ENCODE measurements at regions not wholly inside any gene's neighbourhood (a gene's known extent, or its start where the extent isn't known, plus 50 kb on each side); places are given as distances from the start of the nearest gene placed in this dataset.

GRCh38 chr22:34808618-34809017 is 257.3 kb upstream of the ISX start:
- H3K4me1 ChIP-seq (ENCODE audit: control insufficient read depth in 4 of 4, insufficient read depth in 4 of 4, low read length in 3 of 4) = no peaks in the 10 kb centered on the region
- no peak for TF ChIP-seq JUND (IDR thresholded peaks at IDR 0.05)
- TF ChIP-seq TAF1 (conservative IDR thresholded peaks at IDR 0.05) = no peak
- no peak for TF ChIP-seq ATF3 (IDR thresholded peaks at IDR 0.05)
- TF ChIP-seq YY1 (IDR thresholded peaks at IDR 0.05) = no peak
- TF ChIP-seq RAD21 (IDR thresholded peaks at IDR 0.05) = no peak
- TF ChIP-seq RXRA (IDR thresholded peaks at IDR 0.05) = no peak
- no peak for TF ChIP-seq REST (IDR thresholded peaks at IDR 0.05)
- TF ChIP-seq, protein P1, sequence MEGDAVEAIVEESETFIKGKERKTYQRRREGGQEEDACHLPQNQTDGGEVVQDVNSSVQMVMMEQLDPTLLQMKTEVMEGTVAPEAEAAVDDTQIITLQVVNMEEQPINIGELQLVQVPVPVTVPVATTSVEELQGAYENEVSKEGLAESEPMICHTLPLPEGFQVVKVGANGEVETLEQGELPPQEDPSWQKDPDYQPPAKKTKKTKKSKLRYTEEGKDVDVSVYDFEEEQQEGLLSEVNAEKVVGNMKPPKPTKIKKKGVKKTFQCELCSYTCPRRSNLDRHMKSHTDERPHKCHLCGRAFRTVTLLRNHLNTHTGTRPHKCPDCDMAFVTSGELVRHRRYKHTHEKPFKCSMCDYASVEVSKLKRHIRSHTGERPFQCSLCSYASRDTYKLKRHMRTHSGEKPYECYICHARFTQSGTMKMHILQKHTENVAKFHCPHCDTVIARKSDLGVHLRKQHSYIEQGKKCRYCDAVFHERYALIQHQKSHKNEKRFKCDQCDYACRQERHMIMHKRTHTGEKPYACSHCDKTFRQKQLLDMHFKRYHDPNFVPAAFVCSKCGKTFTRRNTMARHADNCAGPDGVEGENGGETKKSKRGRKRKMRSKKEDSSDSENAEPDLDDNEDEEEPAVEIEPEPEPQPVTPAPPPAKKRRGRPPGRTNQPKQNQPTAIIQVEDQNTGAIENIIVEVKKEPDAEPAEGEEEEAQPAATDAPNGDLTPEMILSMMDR (IDR thresholded peaks at IDR 0.05; ENCODE audit: low read depth, low read length, missing input control) = no peak
- TF ChIP-seq, protein P2, sequence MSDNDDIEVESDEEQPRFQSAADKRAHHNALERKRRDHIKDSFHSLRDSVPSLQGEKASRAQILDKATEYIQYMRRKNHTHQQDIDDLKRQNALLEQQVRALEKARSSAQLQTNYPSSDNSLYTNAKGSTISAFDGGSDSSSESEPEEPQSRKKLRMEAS (IDR thresholded peaks at IDR 0.05) = no peak
- no peak for TF ChIP-seq HNF4G (IDR thresholded peaks at IDR 0.05)
- no peak for TF ChIP-seq EGR1 (IDR thresholded peaks at IDR 0.05; ENCODE audit: low read depth in 2 of 2)
- no peak overlapping the region for H3K9ac ChIP-seq (ENCODE audit: low read depth in 1 of 2, low read length in 2 of 2)
- no peaks in the 10 kb centered on the region for H3K36me3 ChIP-seq (ENCODE audit: control insufficient read depth in 4 of 4, insufficient read depth in 3 of 4, low read depth in 1 of 4, low read length in 3 of 4)
- no peaks in the 10 kb centered on the region for H3K9me3 ChIP-seq (ENCODE audit: control insufficient read depth in 4 of 4, low read length in 3 of 4)
- DNase-seq (ENCODE audit: low spot score) = no peak
- H3K27ac ChIP-seq (ENCODE audit: low read depth in 1 of 2, low read length in 2 of 2) = no peak overlapping the region
- no peak overlapping the region for H3K4me3 ChIP-seq (ENCODE audit: low read depth in 1 of 3, low read length in 3 of 3)
- H3K27me3 ChIP-seq (ENCODE audit: control insufficient read depth in 4 of 4, insufficient read depth in 4 of 4, low read length in 3 of 4) = peaks cover 0 to 2% (median 0%) of the 10 kb centered on the region in 4 donors

DNA sequence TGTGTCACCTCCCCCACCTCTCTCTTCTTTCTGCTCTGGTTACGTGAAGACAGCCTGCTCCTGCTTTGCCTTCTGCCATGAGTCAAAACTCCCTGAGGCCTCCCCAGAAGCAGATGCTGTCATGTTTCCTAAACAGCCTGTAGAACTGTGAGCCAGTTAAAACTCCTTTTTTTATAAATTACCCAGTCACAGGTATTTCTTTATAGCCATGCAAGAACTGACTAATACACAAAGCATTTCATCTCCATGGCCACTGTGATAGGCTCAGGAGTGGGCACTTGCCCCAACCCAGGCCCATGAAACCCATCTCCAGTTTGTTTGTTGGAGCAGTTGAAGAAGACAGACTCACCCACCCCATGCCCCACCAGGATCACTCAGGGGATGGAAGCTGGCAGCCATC is 253.3 kb upstream of the ISX start:
- WGBS = 85% methylated on average over 1 of the region's 1 CpG
- Histone ChIP-seq H3K27ac (ENCODE audit: low read depth in 1 of 2, low read length in 2 of 2) (no peak overlapping the region), H3K27me3 (ENCODE audit: control insufficient read depth in 4 of 4, insufficient read depth in 4 of 4, low read length in 3 of 4) (peaks cover 0 to 2% (median 0%) of the 10 kb centered on the region in 4 donors)

More for the DNA sequence above, 253.3 kb upstream of the ISX start:
- no peak for DNase-seq (ENCODE audit: low spot score)
- Histone ChIP-seq H3K9me3 (ENCODE audit: control insufficient read depth in 4 of 4, low read length in 3 of 4) (no peaks in the 10 kb centered on the region), H3K36me3 (ENCODE audit: control insufficient read depth in 4 of 4, insufficient read depth in 3 of 4, low read depth in 1 of 4, low read length in 3 of 4) (no peaks in the 10 kb centered on the region), H3K9ac (ENCODE audit: low read depth in 1 of 2, low read length in 2 of 2) (no peak overlapping the region), H3K4me3 (ENCODE audit: low read depth in 1 of 3, low read length in 3 of 3) (no peak overlapping the region), H3K4me1 (ENCODE audit: control insufficient read depth in 4 of 4, insufficient read depth in 4 of 4, low read length in 3 of 4) (no peaks in the 10 kb centered on the region)
- TF ChIP-seq, protein P3, sequence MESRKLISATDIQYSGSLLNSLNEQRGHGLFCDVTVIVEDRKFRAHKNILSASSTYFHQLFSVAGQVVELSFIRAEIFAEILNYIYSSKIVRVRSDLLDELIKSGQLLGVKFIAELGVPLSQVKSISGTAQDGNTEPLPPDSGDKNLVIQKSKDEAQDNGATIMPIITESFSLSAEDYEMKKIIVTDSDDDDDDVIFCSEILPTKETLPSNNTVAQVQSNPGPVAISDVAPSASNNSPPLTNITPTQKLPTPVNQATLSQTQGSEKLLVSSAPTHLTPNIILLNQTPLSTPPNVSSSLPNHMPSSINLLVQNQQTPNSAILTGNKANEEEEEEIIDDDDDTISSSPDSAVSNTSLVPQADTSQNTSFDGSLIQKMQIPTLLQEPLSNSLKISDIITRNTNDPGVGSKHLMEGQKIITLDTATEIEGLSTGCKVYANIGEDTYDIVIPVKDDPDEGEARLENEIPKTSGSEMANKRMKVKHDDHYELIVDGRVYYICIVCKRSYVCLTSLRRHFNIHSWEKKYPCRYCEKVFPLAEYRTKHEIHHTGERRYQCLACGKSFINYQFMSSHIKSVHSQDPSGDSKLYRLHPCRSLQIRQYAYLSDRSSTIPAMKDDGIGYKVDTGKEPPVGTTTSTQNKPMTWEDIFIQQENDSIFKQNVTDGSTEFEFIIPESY (IDR thresholded peaks at IDR 0.05) = no peak
- no peak for TF ChIP-seq HNF4A (conservative IDR thresholded peaks at IDR 0.05)
- no peak for TF ChIP-seq FOXA2 (IDR thresholded peaks at IDR 0.05)
- no peak for TF ChIP-seq GABPA (IDR thresholded peaks at IDR 0.05 in 1 of 2, conservative IDR thresholded peaks at IDR 0.05 in 1 of 2)
- no peak for TF ChIP-seq HNF4G (IDR thresholded peaks at IDR 0.05)
- no peak for TF ChIP-seq FOXA1 (IDR thresholded peaks at IDR 0.05)
- TF ChIP-seq, protein P1 (IDR thresholded peaks at IDR 0.05; ENCODE audit: low read depth, low read length, missing input control) = no peak
- TF ChIP-seq EGR1 (IDR thresholded peaks at IDR 0.05; ENCODE audit: low read depth in 2 of 2) = no peak
- TF ChIP-seq, protein P2 (IDR thresholded peaks at IDR 0.05) = no peak
- TF ChIP-seq RXRA (IDR thresholded peaks at IDR 0.05) = no peak
- TF ChIP-seq SP1 (IDR thresholded peaks at IDR 0.05) = no peak
- no peak for TF ChIP-seq JUND (IDR thresholded peaks at IDR 0.05)
- no peak for TF ChIP-seq NR2F2 (IDR thresholded peaks at IDR 0.05)
- no peak for TF ChIP-seq RAD21 (IDR thresholded peaks at IDR 0.05)
